ENCODE measurements at regions not wholly inside any gene's neighbourhood (a gene's known extent, or its start where the extent isn't known, plus 50 kb on each side); places are given as distances from the start of the nearest gene placed in this dataset.

DNA sequence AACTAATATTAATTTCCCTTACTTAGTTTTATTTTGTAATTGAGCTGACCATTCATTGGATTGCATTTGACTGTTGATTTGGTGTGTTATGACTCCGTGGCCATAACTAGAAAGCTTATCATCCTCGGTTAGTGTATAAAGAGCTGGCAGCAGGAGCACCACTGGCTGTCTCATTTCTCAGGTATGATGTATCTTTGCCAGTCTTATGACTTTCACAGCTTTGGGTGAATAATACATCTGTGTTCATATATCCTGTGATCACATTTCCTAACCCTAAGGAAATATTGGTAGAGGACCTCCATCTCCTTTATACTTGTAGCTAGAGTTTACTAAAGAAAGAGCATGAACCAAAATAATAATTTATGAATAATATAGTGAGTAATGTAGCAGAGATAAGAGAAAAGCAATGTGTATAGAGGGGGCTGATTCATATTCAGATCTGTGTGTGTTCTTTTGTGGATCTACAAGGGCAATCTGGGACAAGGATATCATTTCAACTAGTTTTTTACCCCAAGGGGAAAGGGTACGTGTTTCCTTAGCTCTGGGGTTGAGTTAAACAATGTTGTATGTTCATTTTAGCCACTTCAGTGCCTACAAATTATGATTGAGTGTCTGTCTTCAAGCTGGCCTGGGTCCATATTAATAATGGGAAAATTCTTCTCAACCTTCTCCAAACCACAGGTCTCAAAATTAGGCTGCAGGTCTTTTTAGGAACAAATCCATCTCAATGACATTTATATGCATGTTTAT is 901.7 kb downstream of the NTRK3 start:
- peak; percentile 40 for DNase-seq (ENCODE audit: low spot score)

DNA sequence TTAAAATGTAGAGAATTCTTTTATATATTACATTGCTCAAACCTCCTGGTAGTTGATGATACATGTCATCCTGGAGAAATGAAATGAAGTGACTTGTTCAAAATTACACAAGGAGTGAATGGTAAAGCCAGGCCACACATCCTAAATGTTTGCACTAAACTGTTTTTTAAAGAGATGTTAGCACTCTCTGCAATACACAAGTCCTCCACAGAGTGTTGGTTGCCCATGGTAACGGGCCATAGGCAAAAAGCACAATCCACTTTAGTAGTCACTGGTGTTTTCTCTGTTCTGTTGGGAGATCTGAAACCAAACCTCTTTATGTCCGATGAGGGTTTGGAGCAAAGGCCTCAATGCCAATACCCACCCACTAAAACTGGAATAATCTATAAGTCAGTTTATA is 907.4 kb downstream of the NTRK3 start:
- no peak for DNase-seq (ENCODE audit: low spot score)

DNA sequence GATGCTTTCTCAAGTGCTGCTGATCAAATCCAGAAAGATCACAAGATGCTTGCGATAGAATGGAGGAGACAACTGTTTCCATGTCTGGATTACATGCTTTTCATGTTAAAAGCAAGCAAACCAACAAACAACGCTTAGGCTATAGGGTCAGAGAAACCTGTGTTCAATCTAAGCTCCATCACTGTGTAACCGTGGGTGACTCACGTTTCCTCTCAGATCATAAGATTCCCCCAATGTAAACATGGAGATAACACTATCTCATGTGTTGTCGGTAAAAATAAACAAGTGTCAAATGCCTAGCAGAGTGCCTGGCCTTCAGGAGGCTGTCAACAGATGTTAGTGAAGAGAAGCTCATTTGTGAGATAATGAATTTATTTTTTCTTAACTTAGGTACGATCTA is 907.8 kb downstream of the NTRK3 start:
- DNase-seq (ENCODE audit: low spot score): no peak

DNA sequence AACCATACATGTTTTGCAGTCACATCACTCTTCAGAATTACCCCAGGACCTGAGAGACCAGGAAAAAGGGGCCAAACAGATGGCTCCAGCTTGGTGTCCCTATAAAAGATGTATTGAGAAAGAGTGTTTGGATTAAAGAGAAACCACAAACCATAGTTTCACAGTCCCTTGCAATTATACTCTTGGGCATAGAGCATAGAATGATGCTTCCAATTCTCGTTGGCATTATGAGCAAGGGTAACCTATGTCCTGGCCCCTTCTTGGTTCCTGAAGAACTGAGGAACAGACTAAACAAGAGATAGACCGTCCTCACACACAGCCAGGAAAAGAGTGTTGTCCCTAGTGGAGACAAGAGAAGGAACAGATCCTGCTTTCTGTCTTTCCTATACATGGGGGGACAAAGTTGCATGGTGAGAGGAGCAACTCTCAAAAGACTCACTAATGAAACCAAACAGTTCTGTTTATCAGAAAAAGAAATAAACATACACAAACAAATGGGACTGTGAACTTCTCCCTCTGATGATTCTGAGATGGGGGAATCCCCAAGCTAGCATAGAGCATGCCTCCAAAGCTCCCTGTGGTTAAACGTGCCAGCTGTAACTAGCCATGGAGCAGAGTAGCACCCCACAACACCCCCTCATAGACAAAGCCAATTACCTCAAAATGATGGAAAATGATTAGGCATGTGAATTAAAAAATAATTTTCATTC is 908.6 kb downstream of the NTRK3 start:
- no peak for DNase-seq (ENCODE audit: low spot score)

DNA sequence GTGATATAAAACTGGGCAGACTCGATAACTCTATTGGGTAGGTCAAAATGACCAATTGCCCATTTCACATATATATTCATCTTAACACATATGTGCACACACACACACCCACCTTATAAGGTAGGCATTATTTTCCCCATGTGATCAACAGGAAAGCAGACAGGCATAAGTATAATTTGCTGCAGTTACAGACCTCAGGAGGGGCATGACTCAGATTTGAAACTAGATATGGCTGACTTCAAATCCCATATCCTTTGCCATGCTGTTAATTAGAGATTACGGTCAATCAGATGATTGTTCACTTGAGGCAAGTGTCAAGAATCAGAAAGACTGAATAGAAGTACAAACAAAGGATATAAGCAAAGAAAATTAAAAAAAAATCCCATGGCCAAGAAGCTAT is 910.6 kb downstream of the NTRK3 start:
- DNase-seq (ENCODE audit: low spot score): no peak

DNA sequence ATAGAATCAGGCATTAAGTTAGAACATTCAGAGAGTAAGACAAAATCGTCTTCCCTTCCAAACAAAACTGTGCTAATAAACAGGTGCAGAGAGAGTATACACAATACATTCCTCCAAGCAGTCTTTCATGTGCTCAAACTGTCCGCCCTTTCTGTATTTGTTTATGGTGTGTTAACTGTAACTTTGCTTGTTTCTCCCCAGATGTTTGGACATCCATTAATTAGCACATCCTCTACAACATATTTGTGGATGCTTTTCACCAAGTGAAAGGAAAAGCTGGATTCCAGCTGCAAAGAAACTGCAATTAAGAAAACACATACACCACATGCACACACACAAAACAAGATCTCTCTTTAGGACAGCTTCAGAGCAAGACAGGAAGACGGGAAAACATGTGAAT is 912.6 kb downstream of the NTRK3 start:
- DNase-seq (ENCODE audit: low spot score): no peak

GRCh38 chr15:87340370-87340769 is 916.2 kb downstream of the NTRK3 start:
- no peak for DNase-seq (ENCODE audit: low spot score)

GRCh38 chr15:87326269-87326668 is 930.3 kb downstream of the NTRK3 start:
- DNase-seq (ENCODE audit: low spot score): no peak

DNA sequence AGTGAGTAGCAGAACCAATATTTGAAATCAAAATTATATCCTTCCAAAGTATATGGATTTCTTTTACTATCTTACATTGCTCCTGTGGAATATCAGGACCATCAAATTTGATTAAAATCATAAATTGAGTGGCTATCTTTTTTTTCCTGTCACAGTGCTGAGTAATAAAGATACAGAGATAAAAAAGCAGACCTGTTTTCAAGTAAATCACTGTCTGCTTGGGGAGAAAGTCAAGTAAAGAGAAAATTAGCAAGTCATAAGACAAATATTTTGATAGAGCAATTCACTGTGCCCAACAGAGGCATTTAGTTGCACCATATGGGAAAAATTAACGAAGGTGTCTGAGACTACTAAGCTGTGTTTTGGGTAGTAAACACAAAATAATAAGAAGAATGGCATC is 933.7 kb downstream of the NTRK3 start:
- no peak for DNase-seq (ENCODE audit: low spot score)

- DNase-seq (ENCODE audit: low spot score): no peak
Observed at GRCh38 chr15:87322265-87322664, 934.3 kb downstream of the NTRK3 start.

DNA sequence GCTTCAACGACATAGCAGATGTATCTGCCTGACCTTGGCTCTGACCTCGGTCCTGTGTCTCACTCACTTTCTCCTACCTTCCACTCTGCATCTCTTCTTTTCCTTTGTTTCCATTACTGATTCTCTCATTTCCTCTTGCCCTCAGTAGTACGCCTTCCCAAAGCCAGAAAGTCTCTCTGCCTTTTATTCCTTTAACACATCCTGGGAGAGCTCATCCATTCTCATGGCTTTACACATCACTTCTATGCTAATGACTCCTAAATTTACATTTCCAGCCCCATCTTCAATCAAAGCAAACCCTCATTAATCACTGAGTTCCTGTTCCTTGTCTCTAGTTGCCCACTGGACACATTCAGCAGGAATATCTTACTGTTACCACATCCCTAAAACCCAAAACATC is 938.6 kb downstream of the NTRK3 start:
- DNase-seq (ENCODE audit: low spot score): no peak

- DNase-seq (ENCODE audit: low spot score): no peak
Observed at GRCh38 chr15:87312221-87312620, 944.3 kb downstream of the NTRK3 start.

DNA sequence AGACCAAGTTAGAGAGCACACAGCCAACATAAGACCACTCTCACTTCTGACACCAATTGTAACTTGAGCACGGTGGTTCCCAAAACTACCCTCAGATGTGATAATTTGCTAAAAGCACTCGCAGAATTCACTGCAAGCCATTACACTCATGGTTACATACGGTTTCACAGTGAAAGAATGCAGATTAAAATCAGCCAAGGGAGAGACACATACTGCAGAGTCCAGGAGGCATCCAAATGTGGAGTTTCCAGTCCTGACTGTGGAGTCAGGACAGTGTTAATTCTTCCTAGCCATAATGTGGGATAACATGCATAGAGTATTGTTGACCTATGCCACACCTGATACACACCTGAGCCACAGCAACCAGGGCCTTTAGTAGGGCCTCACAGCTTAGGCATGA is 956.4 kb downstream of the NTRK3 start:
- no peak for DNase-seq (ENCODE audit: low spot score)

GRCh38 chr15:87294854-87295253 is 961.7 kb downstream of the NTRK3 start:
- no peak for DNase-seq (ENCODE audit: low spot score)

GRCh38 chr15:87293031-87293430 is 963.5 kb downstream of the NTRK3 start:
- DNase-seq (ENCODE audit: low spot score): no peak

DNA sequence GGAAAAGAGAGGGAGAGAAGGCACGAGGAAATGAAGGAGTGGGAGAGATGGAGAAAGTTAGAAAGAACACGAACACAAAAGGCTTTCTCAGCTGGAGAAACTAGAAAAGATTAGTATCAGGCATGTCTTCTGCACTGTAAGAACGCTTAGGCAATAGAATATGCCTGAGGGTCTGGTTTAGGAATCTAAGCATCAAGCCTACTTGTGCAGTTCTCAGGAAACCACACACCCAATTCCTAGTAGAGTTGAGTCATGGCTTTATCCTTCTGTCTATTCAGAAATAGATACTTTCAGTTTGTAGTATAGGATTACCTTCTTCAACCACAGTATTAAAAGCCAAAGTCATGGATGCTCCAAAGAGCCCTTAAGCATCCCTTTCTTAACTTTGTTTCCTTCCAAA is 969.4 kb downstream of the NTRK3 start:
- no peak for DNase-seq (ENCODE audit: low spot score)

DNA sequence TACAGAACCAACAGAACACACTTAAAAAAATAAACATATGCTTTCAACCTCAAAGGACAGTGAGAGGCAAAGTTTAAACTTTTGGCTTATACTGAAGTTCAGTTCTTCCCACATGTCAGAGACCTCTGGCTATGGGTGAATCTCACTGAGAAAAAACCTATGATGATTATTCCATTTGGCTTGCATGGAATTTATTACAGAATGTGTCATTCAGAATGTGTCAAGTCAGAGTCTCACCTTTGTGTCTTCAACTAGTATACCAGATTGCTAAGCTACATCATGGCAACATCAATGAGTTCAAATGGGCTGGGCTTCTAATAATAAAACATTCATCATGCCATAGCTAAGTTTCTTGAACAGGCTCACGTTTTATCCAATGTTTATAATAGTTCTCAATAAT is 987.0 kb downstream of the NTRK3 start:
- no peak for DNase-seq (ENCODE audit: low spot score)

DNA sequence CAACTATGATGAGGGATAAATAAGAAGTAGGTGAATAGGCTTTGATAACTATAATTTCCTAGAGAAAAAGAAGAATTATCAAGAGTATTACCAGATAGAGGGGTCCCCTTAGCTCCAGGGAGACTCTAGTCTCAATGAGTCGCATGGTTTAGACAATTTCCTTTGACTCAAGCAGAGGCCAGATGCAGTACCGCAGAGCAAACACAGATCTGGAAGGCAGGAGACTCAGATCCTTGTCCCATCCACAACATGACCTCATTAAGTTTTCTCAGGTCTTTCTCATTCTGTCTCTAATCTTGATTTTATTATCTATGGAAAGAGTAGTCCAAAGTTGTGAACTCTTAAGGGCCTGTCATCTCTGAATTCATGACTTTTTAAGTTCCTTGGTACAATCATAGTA is 987.9 kb downstream of the NTRK3 start:
- no peak for DNase-seq (ENCODE audit: low spot score)

- no peak for DNase-seq (ENCODE audit: low spot score)
Observed at GRCh38 chr15:87267798-87268197, 988.7 kb downstream of the NTRK3 start.

GRCh38 chr15:87263871-87264270 is 992.7 kb downstream of the NTRK3 start:
- DNase-seq (ENCODE audit: low spot score): no peak

DNA sequence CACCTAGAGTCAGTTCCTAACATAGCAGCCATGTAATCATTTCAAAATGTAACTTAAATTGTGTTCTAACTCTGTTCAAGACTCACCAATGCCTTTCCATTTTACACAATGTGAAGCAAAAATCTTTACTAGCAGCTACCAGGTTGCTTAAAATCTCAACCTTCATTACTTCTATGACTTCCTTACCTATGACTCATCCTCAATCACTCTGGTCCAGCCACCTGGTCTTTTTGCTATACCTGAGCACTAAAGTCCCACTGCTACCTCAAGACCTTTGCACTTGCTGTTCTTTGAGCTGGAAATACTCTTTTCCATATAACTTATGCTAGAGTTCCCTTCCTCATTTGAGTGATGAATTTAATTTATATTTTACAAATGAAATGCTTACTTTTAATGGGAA is 993.2 kb downstream of the NTRK3 start:
- no peak for DNase-seq (ENCODE audit: low spot score)

DNA sequence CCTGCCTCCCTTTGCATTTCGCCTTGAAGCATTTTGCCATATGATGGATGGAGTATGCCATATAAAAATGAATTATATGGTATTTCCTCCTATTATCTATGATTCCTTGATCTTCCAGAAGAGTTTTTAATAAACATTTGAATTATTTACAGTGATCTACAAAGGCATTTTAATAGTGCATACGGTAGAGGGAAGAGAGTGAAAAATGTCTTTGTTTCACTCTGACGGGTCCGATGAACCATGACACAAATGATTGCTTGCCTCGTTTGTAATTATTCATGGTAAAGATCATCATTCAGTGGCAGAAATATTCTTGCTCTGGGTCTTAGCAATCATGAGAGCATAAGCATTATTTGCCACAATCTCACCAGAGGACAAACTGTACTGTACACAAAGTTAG is 1010.9 kb downstream of the NTRK3 start:
- no peak for DNase-seq (ENCODE audit: low spot score)

GRCh38 chr15:87243474-87243873 is 1013.1 kb downstream of the NTRK3 start:
- no peak for DNase-seq (ENCODE audit: low spot score)

All from RKO (cell line).